Thyroid gland (tissue), 4 donors: ENCODE measurements at regions not wholly inside any gene's neighbourhood (a gene's known extent, or its start where the extent isn't known, plus 50 kb on each side); places are given as distances from the start of the nearest gene placed in this dataset.

ENCODE experiments used
- CTCF ChIP-seq, 6 experiments: fragments of 200-600 bp in 3 of 6; fragments of 450-650 bp in 3 of 6; sonication (generic) in 3 of 6; IDR thresholded peaks; one replicate each; pipeline ENCODE4 v1.5.1; 2016 to 2019; ENCODE audit warnings: antibody characterized with exemption in 6 of 6, mild to moderate bottlenecking in 2 of 6, inconsistent platforms in 1 of 6, moderate library complexity in 1 of 6
- POLR2A ChIP-seq, 2 donors: fragments of 450-650 bp; IDR thresholded peaks; one replicate each; pipeline ENCODE4 v1.6.1; 2017; ENCODE audit warnings: antibody characterized with exemption in 2 of 2, mild to moderate bottlenecking in 2 of 2, moderate library complexity in 1 of 2

GRCh38 chr4:14313757-14314156, 686.2 kb upstream of the BOD1L1 start:
- TF ChIP-seq CTCF (IDR thresholded peaks at IDR 0.05) (no peak), POLR2A (IDR thresholded peaks at IDR 0.05) (no peak)
